Stomach (tissue), 8 donors: ENCODE measurements at regions not wholly inside any gene's neighbourhood (a gene's known extent, or its start where the extent isn't known, plus 50 kb on each side); places are given as distances from the start of the nearest gene placed in this dataset.
A peak's percentile ranks its signal among the peaks of the same experiment; 100 is the strongest.

Experiments
- DNase-seq, 2 donors: peaks; one replicate each; pipeline versions ENCODE4 v3.0.0 to v3.0.0-alpha.2; 2013 to 2019
- H3K27ac ChIP-seq, 5 donors: fragments of 200-600 bp in 4 of 5; sonication (generic) in 4 of 5; one replicate each; pipeline ENCODE4 v1.5.1; 2013 to 2019; ENCODE audit warnings: mild to moderate bottlenecking in 1 of 5, moderate library complexity in 1 of 5
- H3K27me3 ChIP-seq, 3 donors: fragments of 200-600 bp; sonication (generic); one replicate each; pipeline ENCODE4 v1.5.1; 2017 to 2019; ENCODE audit warnings: mixed run types in 1 of 3
- H3K36me3 ChIP-seq, 4 donors: fragments of 200-600 bp; sonication (generic); 1 replicate in 3 of 4; 2 replicates in 1 of 4; pipeline ENCODE4 v1.5.1; 2016 to 2019
- H3K4me1 ChIP-seq, 4 donors: fragments of 200-600 bp; sonication (generic); one replicate each; pipeline ENCODE4 v1.5.1; 2016 to 2019
- H3K4me3 ChIP-seq, 4 donors: fragments of 200-600 bp; sonication (generic) in 3 of 4; one replicate each; pipeline ENCODE4 v1.5.1; 2016 to 2019; ENCODE audit warnings: mild to moderate bottlenecking in 1 of 4
- H3K9me3 ChIP-seq, 4 donors: fragments of 200-600 bp; sonication (generic); one replicate each; pipeline ENCODE4 v1.5.1; 2016 to 2019
- CTCF ChIP-seq, 7 experiments: fragments of 450-650 bp in 4 of 7; fragments of 200-600 bp in 3 of 7; sonication (generic) in 3 of 7; IDR thresholded peaks; one replicate each; pipeline ENCODE4 v1.5.1; 2016 to 2019; ENCODE audit warnings: antibody characterized with exemption in 7 of 7, control low read depth in 2 of 7, mild to moderate bottlenecking in 1 of 7
- EP300 ChIP-seq: sonication (generic); formaldehyde crosslinking; IDR thresholded peaks from one replicate; pipeline ENCODE4 v1.6.1; 2017; ENCODE audit warnings: antibody characterized with exemption
- POLR2A ChIP-seq, 4 donors: fragments of 450-650 bp; IDR thresholded peaks; one replicate each; pipeline ENCODE4 v1.6.1; 2016; ENCODE audit warnings: antibody characterized with exemption in 4 of 4, control low read depth in 2 of 4, mild to moderate bottlenecking in 1 of 4, moderate library complexity in 1 of 4
- POLR2AphosphoS5 ChIP-seq, 3 donors: sonication (generic); formaldehyde crosslinking; IDR thresholded peaks; one replicate each; pipeline ENCODE4 v1.6.1; 2016; ENCODE audit warnings: antibody characterized with exemption in 3 of 3
- WGBS, 5 donors: extraction: QIAGEN DNeasy Blood & Tissue Kit in 3 of 5; methylation state at CpG; one replicate each; pipeline versions ENCODE4 v1.1.5 to v1.1.7; 2013 to 2018; 5-methylcytosine and 5-hydroxymethylcytosine counted together
- intact Hi-C: fragments of 100-400 bp; cut with DNase I; formaldehyde crosslinking; loops from one replicate; pipeline ENCODE4 v1.15.1; 2023; ENCODE audit warnings: low total_unique reads
- donor health status: healthy with polysubstance abuse.
- donor health status: Bipolar disorder and iron deficiency.
- donor health status: healthy.

DNA sequence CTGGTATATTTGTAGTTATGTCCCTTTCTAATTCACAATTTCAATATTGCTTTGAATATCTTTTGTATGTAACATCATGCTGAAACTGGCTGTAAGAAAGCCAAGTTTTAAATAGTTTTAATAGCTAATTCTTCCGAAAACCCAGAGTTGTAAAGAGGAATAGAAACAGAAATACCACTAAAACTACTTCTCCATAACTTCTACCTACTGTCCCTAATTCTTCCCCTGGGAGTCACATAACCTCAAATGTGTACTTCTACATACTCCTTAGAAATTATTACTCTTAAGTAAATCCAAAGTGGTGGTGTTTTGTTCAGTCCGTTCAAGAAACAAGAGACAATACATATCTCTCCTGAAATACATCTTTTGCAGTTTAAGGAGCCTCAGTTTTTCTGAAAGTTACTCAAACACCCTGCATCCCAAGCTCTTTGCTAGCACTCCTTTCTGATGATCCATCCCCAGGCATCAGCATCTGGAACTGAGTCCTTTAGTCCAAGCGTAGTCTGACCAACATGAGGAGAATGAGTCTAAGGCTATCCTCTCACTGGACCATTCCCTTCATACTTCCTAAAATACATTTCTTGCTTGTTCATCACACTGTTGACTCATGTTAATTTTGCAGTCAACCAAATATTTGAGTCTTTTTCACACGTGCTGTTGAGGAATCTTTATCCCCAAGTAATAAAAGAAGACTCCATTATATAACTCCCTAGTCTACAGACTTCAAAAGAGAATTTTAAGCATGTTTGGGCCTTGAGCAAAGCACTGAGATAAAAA, 214.3 kb upstream of the NUDT4 start:
- no peaks in the 10 kb centered on the region for H3K27me3 ChIP-seq
- H3K27ac ChIP-seq: peak overlapping the region in 1 of 5 donors; percentile 45
- H3K4me1 ChIP-seq: peaks cover 0 to 31% (median 12%) of the 10 kb centered on the region in 4 donors
- H3K36me3 ChIP-seq: no peaks in the 10 kb centered on the region
- no peak overlapping the region for H3K4me3 ChIP-seq
- WGBS, 5 donors: 68 to 74% (median 72%) methylated on average over 4 of the region's 4 CpGs
- DNase-seq: no peak
- TF ChIP-seq POLR2A (IDR thresholded peaks at IDR 0.05) (no peak), EP300 (no peak), CTCF (IDR thresholded peaks at IDR 0.05) (no peak), POLR2AphosphoS5 (IDR thresholded peaks at IDR 0.05) (no peak)
- intact Hi-C loops: no loop called here
- no peaks in the 10 kb centered on the region for H3K9me3 ChIP-seq

DNA sequence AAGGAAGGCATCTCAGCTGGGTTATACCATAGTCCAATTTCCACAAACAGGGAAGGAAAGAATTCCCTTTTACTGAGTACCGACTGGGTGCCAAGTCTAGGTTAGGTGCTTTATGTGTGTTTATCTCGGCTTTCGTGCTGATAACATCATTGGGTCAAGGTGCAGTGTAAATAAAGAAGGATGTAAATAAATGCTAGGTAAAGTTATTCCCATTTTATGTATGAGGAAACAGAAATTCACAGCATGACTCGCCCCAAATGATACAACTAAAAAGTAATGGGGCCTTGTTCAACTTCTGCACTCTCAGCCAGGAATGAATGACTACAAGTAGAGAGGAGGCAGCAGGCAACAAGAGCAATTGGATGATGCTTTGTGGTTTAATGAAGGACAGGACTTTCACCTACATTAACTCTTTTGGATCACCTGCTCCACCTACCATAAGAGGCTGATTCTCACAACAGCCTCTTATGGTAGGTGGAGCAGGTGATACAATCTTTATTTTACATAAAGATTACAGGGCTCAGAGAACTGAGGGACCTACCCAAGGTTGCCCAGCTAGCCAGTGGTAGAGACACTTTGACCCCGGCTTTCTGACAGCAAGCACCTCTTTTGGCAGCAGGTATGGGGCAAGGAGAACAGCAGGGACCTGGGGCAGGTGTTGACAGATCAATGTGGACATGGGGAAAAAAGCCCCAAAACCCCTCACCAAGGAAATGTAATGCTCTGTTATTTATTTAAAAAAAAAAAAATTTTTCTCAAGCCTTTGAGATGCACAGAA, 213.4 kb upstream of the NUDT4 start:
- H3K36me3 ChIP-seq: no peaks in the 10 kb centered on the region
- H3K27me3 ChIP-seq: no peaks in the 10 kb centered on the region
- WGBS, 5 donors: 38 to 58% (median 46%) methylated on average over 5 of the region's 5 CpGs
- intact Hi-C loops: no loop called here
- H3K9me3 ChIP-seq: no peaks in the 10 kb centered on the region
- H3K4me3 ChIP-seq: no peak overlapping the region
- DNase-seq: no peak
- TF ChIP-seq POLR2A (IDR thresholded peaks at IDR 0.05) (no peak), CTCF (IDR thresholded peaks at IDR 0.05) (no peak), EP300 (no peak), POLR2AphosphoS5 (IDR thresholded peaks at IDR 0.05) (peak in 2 of 3 donors; percentile 20 to 40)
- H3K27ac ChIP-seq: peak overlapping the region in 2 of 5 donors; percentile 13 to 45
- H3K4me1 ChIP-seq: peaks cover 0 to 31% (median 12%) of the 10 kb centered on the region in 4 donors

DNA sequence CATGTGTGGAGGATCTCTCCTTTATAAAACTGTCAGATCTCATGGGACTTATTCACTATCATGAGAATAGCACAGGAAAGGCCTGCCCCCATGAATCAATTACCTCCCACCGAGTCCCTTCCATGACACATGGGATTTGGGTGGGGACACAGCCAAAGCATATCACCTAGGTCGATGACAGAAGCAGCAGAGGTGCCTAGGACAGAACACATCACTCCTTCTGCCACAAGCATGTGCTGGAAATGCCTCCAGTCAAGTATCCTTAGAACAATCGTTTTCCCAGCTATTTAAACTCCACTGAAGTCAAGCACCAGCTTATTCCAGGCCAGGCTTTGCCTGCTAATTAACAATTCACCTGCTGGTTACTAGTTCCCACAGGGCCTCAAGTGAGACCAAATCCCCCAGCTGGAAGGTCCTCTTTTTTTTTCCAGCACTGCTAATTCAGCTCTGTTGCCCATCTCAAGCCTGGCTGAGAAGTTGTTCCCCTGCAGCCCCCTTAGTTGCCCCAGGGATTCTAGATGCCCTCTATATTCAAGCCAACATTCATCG, 212.3 kb upstream of the NUDT4 start:
- 72 to 85% (median 81%) methylated on average over 4 of the region's 4 CpGs for WGBS, 5 donors
- Histone ChIP-seq H3K4me3 (no peak overlapping the region), H3K36me3 (no peaks in the 10 kb centered on the region), H3K27ac (no peak overlapping the region), H3K27me3 (no peaks in the 10 kb centered on the region), H3K4me1 (peaks cover 0 to 31% (median 12%) of the 10 kb centered on the region in 4 donors), H3K9me3 (no peaks in the 10 kb centered on the region)
- intact Hi-C loops: no loop called here
- no peak for TF ChIP-seq POLR2A (IDR thresholded peaks at IDR 0.05)
- TF ChIP-seq EP300: no peak
- TF ChIP-seq POLR2AphosphoS5 (IDR thresholded peaks at IDR 0.05): no peak
- no peak for TF ChIP-seq CTCF (IDR thresholded peaks at IDR 0.05)
- DNase-seq: no peak

GRCh38 chr12:93166541-93167307, 211.0 kb upstream of the NUDT4 start:
- H3K9me3 ChIP-seq: no peaks in the 10 kb centered on the region
- H3K4me1 ChIP-seq: peaks cover 0 to 31% (median 12%) of the 10 kb centered on the region in 4 donors
- H3K36me3 ChIP-seq: no peaks in the 10 kb centered on the region
- TF ChIP-seq CTCF (IDR thresholded peaks at IDR 0.05): no peak
- no peaks in the 10 kb centered on the region for H3K27me3 ChIP-seq
- H3K4me3 ChIP-seq: no peak overlapping the region
- WGBS, 5 donors: 83 to 91% (median 89%) methylated on average over 7 of the region's 7 CpGs
- intact Hi-C loops: no loop called here
- no peak for DNase-seq
- no peak overlapping the region for H3K27ac ChIP-seq
